HG03432 (cell line): ENCODE measurements at regions not wholly inside any gene's neighbourhood (a gene's known extent, or its start where the extent isn't known, plus 50 kb on each side); places are given as distances from the start of the nearest gene placed in this dataset.

Experiments
- ATAC-seq: cut with Tn5 transposase; IDR thresholded peaks from one replicate; pipeline ENCODE4 v1.9.1; 2021; ENCODE audit warnings: mild to moderate bottlenecking, moderate library complexity; ENCODE audit not compliant: unreplicated experiment

DNA sequence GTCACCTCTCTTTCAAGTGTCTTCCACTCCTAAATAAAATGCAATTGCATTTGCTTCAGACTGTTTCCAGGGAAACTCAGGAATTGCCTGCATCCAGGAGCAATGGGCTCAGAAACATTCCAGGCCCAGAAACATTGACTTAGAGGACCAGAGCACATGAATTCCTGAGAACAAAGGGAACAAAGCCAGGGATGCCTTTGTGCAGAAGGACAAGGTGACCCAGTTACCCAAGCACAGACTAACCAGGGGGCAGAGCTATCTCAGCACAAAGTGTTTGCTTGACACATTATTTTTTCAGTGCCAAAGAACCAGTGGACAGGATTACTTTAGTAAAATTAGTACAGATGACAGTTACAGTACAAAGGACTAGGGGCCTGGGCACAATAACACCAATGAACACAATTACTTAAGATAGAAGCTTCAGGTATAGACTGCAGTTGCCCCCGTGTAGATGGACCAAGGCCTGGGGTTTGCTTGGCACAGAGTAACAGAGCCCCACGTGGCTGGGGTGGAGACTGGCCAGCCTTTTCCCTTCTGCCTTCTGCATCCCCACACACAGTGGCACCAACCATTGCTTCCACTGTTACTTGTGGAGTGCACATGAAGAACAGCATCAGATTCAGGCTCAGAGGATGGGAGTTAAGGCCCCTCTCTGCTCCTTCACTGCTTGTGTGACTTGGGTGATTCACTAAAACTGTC is 500.8 kb downstream of the INSC start:
- no peak for ATAC-seq

- ATAC-seq, result no peak
Measured at GRCh38 chr11:15616130-15617105, 501.7 kb downstream of the INSC start.

DNA sequence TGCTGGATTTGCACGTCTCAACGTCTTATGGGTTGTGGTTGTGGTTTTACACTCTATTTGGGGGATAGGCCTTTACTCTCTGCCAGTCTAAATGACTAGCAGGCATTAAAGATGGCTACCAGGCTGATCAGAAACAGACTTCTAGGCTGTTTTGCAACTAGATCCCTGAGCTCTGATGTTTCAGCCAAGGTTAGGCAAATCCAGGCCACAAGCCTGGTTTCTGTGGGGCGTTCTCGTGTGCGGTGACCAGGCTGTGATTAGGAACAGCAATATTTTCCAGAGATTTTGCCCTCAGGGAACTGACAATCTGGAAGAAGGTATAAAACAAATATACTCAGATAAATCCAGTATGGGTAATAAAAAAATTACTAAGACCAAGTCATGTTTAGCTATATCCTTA is 502.4 kb downstream of the INSC start:
- ATAC-seq, result no peak

GRCh38 chr11:15618583-15619032 is 503.9 kb downstream of the INSC start:
- no peak for ATAC-seq

GRCh38 chr11:15621565-15621964 is 506.8 kb downstream of the INSC start:
- ATAC-seq, result no peak

GRCh38 chr11:15622231-15622890 is 507.6 kb downstream of the INSC start:
- no peak for ATAC-seq

GRCh38 chr11:15624701-15625100 is 510.0 kb downstream of the INSC start:
- ATAC-seq, result no peak

DNA sequence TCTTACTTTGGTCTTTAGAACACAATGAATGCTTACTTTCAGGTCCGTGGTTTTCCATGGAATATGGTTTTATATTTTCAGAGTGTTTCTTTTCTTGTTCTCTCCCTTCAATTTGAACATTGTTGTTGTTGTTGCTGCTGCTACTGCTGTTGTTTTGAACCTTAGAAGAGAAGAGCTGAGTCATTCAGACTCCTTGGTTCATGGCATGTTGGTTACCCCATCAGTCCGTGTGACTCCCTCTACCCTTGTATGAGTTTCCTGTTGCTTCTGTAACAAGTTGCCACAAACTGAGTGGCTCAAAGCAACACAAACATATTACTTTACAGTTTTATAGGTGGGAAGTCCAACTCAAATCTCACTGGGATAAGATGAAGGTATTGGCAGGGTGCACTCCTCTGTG is 511.0 kb downstream of the INSC start:
- no peak for ATAC-seq

GRCh38 chr11:15627560-15627959 is 512.8 kb downstream of the INSC start:
- ATAC-seq, result no peak

DNA sequence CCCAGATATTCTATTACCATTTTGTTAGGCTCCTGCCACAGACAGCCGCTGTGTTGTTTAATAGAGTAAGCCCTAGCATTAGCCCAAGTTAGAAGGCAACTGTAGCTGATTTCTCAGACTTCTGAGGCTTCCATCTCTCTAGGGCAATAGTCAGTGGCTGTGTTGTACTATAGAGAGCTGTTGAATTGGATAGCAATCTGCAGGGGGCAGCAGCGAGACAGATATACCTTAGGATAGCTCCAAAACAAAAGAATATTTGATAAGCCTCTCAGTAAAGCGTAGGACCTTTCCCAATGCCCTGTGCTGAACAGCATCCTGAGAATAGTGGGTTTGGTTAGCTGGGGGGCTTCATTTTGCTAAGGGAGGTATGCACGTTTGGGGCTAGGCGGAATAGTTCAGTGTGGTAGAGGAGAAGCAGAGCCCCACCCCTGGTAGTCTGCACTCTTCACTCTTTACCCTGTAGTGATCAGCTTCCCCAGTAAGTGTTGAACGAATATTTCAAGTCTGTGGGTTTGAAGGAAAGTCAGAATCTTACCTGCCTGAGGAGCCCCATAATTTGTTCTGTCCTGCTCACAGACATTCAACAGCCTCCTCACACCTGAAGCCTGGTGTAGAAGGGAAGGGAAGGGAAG is 515.1 kb downstream of the INSC start:
- ATAC-seq, result no peak

DNA sequence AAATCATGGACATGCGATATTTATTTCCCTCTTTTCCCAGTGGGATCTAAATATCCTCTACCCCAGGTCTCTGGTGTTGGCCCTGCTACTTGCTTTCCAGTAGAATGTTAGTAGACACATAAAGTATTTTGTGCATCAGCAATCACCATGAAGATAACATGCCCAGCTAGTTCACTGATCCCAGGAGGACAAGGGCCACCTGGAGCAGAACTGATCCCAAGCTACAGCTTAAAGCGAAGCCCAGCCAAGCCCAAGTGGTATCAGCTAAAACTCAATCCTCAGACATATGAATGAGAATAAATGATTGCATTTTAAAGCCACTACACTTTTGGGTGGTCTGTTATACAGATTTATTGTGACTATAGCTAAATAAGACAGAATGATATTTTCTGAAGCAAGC is 516.2 kb downstream of the INSC start:
- ATAC-seq, result no peak

DNA sequence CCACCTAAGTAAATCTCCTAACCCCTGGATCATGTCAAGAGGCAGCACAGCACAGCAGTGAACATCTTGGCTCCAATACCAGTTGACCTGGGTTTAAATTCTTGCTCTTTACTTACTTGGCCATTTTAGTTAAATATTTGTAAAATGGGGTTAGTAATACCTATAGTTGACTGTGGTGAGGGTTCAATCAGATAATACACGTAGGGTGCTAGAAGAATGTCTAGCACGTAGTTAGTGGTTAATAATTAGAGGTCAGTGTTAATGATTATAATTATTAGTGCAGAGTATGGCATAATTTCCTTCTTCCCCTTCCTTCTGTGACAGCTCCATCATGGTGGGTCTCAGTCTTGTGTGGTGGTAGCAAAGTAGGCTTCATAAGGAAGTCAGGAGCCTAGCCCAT is 520.8 kb downstream of the INSC start:
- no peak for ATAC-seq

DNA sequence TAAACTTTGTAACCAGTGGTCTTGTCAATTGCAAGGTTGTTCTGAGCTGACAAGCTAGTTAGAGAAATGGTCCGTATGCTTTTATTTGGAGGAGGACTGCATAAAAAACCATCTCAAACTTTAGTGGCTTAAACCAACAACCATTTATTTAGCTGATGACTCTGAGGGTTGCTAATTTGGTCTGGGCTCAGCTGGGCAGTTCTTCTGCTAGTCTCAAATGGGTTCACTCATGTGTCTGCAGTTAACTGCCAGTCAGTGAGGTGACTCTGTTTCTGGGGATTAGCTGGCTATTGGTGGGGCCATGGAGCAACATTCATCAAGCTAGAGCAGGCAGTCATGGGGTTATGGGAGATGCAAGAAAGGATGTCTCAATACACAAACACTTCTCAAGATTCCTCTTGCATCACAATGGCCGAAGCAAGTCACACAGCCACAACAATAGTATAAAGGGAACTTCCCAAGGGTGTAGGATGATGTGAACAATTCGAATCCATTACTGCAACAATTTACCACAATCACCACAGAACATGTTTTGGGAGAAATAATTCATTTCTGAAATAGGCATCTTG is 521.9 kb downstream of the INSC start:
- ATAC-seq, result no peak

DNA sequence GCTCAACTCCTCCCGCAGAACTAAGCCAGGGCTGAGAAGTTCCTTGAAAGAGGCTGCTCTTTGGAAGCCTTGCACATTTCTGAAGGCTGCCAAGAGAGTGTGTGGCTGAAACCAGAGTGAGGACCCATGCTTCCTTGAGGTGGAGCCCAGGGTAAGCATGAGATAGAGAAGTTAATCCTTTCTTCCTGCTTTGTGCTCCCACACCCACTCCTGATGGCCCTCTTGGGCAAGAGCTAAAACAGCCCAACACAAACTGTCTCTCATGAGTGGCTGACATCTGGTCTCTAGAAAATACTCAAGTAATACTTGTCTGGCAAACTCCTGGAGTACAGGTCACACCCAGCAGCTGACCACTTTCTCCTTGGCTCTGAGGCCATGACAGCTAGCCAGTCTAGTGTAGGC is 523.7 kb downstream of the INSC start:
- no peak for ATAC-seq

- no peak for ATAC-seq
Measured at GRCh38 chr11:15640318-15640717, 525.6 kb downstream of the INSC start.

GRCh38 chr11:15641271-15642045 is 526.7 kb downstream of the INSC start:
- peak; percentile 64 for ATAC-seq

DNA sequence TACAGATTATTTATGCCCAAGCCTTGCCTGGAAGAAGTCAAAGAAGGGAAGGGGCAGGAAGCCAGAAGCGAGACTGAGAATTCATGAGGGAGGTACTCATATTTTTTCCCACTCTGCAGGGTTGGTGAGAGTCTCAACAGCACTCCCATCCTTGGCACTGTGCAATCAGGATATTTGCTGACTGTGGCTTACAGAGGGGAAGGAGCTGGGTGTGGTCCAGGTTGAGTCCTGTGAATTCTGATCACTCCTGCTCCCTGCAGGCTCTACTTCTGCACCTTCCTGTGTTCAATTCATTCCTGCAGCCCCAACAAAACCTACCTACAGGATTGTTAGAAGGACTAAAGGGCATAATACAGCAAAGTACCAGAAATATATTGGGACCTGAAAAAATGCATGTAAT is 530.5 kb downstream of the INSC start:
- ATAC-seq, result no peak

- ATAC-seq, result peak; percentile 20
Measured at GRCh38 chr11:15649371-15650104, 534.8 kb downstream of the INSC start.
